Mesenchymal stem cell (in vitro differentiated cells and primary cell): ENCODE measurements at regions not wholly inside any gene's neighbourhood (a gene's known extent, or its start where the extent isn't known, plus 50 kb on each side); places are given as distances from the start of the nearest gene placed in this dataset.

Source experiments
- DNase-seq: peaks from one replicate; pipeline ENCODE4 v3.0.0-alpha.2; 2013
- H2AFZ ChIP-seq: one replicate; pipeline ENCODE4 v1.6.1; 2013; ENCODE audit warnings: low read depth, mild to moderate bottlenecking, control low read depth, inconsistent platforms, low read length, moderate library complexity
- H2AK5ac ChIP-seq: 2 replicates; pipeline ENCODE4 v1.6.1; 2013; ENCODE audit warnings: low read length, moderate library complexity, mild to moderate bottlenecking, inconsistent platforms; ENCODE audit not compliant: severe bottlenecking
- H2BK120ac ChIP-seq: one replicate; pipeline ENCODE4 v1.6.1; 2013; ENCODE audit warnings: low read depth, mild to moderate bottlenecking, inconsistent platforms, low read length, moderate library complexity
- H2BK12ac ChIP-seq, 2 experiments: one replicate each; pipeline ENCODE4 v1.6.1; 2013; ENCODE audit warnings: inconsistent platforms in 2 of 2, low read length in 2 of 2, mild to moderate bottlenecking in 2 of 2, moderate library complexity in 2 of 2, control low read depth in 1 of 2
- H2BK15ac ChIP-seq: one replicate; pipeline ENCODE4 v1.6.1; 2013; ENCODE audit warnings: mild to moderate bottlenecking, low read depth, inconsistent platforms; ENCODE audit not compliant: poor library complexity, severe bottlenecking
- H2BK5ac ChIP-seq: 2 replicates; pipeline ENCODE4 v1.6.1; 2013; ENCODE audit warnings: low read depth, mild to moderate bottlenecking, low read length, control low read depth, inconsistent platforms; ENCODE audit not compliant: poor library complexity, severe bottlenecking
- H3K14ac ChIP-seq, 2 experiments: one replicate each; pipeline ENCODE4 v1.6.1; 2013; ENCODE audit warnings: inconsistent platforms in 2 of 2, low read length in 2 of 2, control low read depth in 1 of 2, mild to moderate bottlenecking in 1 of 2, moderate library complexity in 1 of 2
- H3K18ac ChIP-seq, 2 experiments: one replicate each; pipeline ENCODE4 v1.6.1; 2013; ENCODE audit warnings: inconsistent platforms in 2 of 2, low read length in 2 of 2, control low read depth in 1 of 2, low read depth in 1 of 2, mild to moderate bottlenecking in 1 of 2
- H3K23ac ChIP-seq, 2 experiments: one replicate each; pipeline ENCODE4 v1.6.1; 2013; ENCODE audit warnings: inconsistent platforms in 2 of 2, low read length in 2 of 2, mild to moderate bottlenecking in 2 of 2, moderate library complexity in 2 of 2, control low read depth in 1 of 2
- H3K27ac ChIP-seq: 2 replicates; pipeline ENCODE4 v1.5.1; 2013; ENCODE audit warnings: mild to moderate bottlenecking, moderate library complexity, low read length, control low read depth, inconsistent platforms; ENCODE audit not compliant: poor library complexity, severe bottlenecking
- H3K27me3 ChIP-seq, 2 experiments: 2 replicates each; pipeline versions ENCODE4 v1.6.1 to v1.7.0; 2013; ENCODE audit warnings: low read length in 2 of 2, mild to moderate bottlenecking in 2 of 2, moderate library complexity in 2 of 2, control low read depth in 1 of 2, inconsistent platforms in 1 of 2; ENCODE audit not compliant: control insufficient read depth in 1 of 2, insufficient read depth in 1 of 2
- H3K36me3 ChIP-seq, 2 experiments: 2 replicates each; pipeline versions ENCODE4 v1.6.1 to v1.7.0; 2013; ENCODE audit warnings: low read length in 2 of 2, control low read depth in 1 of 2, inconsistent platforms in 1 of 2, low read depth in 1 of 2, mild to moderate bottlenecking in 1 of 2; ENCODE audit not compliant: insufficient read depth in 2 of 2, control insufficient read depth in 1 of 2
- H3K4ac ChIP-seq, 2 experiments: one replicate each; pipeline ENCODE4 v1.6.1; 2013; ENCODE audit warnings: inconsistent platforms in 2 of 2, low read length in 2 of 2, mild to moderate bottlenecking in 2 of 2, moderate library complexity in 2 of 2, control low read depth in 1 of 2, low read depth in 1 of 2
- H3K4me1 ChIP-seq: 2 replicates; pipeline ENCODE4 v1.6.1; 2013; ENCODE audit warnings: low read depth, low read length, control low read depth; ENCODE audit not compliant: control insufficient read depth, insufficient read depth
- H3K4me2 ChIP-seq: 2 replicates; pipeline ENCODE4 v1.6.1; 2013; ENCODE audit warnings: low read length, mild to moderate bottlenecking, inconsistent platforms; ENCODE audit not compliant: poor library complexity, severe bottlenecking
- H3K4me3 ChIP-seq, 2 experiments: 2 replicates each; pipeline versions ENCODE4 v1.5.1 to v1.7.0; 2013; ENCODE audit warnings: low read length in 2 of 2, mild to moderate bottlenecking in 2 of 2, control low read depth in 1 of 2, low read depth in 1 of 2; ENCODE audit not compliant: insufficient read depth in 1 of 2
- H3K79me1 ChIP-seq: replicated peaks from 2 replicates; pipeline ENCODE4 v1.6.1; 2013; ENCODE audit warnings: mild to moderate bottlenecking, control low read depth, low read length, inconsistent platforms; ENCODE audit not compliant: poor library complexity, severe bottlenecking
- H3K9ac ChIP-seq: 2 replicates; pipeline ENCODE4 v1.7.0; 2013; ENCODE audit warnings: mild to moderate bottlenecking, low read length, moderate library complexity
- H3K9me3 ChIP-seq: 2 replicates; pipeline ENCODE4 v1.7.0; 2013; ENCODE audit warnings: mild to moderate bottlenecking, low read length; ENCODE audit not compliant: control insufficient read depth
- H4K8ac ChIP-seq: one replicate; pipeline ENCODE4 v1.6.1; 2013; ENCODE audit warnings: inconsistent platforms, mild to moderate bottlenecking, low read length, moderate library complexity
- H4K91ac ChIP-seq: one replicate; pipeline ENCODE4 v1.6.1; 2013; ENCODE audit warnings: mild to moderate bottlenecking, low read length, inconsistent platforms
- WGBS: methylation state at CpG from one replicate; pipeline ENCODE4 v1.1.7; 2013; ENCODE audit warnings: mixed read lengths; 5-methylcytosine and 5-hydroxymethylcytosine counted together

DNA sequence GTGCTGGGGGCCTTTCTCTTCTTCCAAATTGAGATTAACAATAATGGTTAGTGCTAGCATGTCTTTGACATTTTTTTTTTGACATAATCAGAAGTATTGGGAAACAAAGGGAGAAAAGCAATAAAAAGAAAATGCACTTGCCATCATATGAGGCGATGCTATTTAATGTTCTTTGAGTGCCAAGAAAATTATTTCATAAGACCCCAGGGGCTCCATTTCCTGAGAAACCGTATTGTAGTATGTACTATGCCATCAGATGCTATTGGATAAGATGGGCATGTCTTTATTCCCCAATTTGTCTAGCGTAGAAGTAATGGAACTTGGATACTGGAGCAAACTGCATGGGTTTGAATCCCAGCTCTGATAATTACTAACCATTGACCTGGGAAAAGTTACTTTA, 408.9 kb downstream of the ADRA2A start:
- no peaks in the 10 kb centered on the region for H3K4me1 ChIP-seq
- no peak overlapping the region for H2BK120ac ChIP-seq
- no peak overlapping the region for H4K91ac ChIP-seq
- no peaks in the 10 kb centered on the region for H3K36me3 ChIP-seq
- H3K23ac ChIP-seq: no peak overlapping the region
- no peak overlapping the region for H3K4me3 ChIP-seq
- H3K27ac ChIP-seq: no peak overlapping the region
- H2BK15ac ChIP-seq: no peak overlapping the region
- no peak overlapping the region for H2AK5ac ChIP-seq
- peaks cover 28% of the 10 kb centered on the region for H3K9me3 ChIP-seq
- no peak overlapping the region for H2BK12ac ChIP-seq
- no peak overlapping the region for H3K4ac ChIP-seq
- no peaks in the 10 kb centered on the region for H3K27me3 ChIP-seq
- WGBS: 82% methylated on average over 3 of the region's 3 CpGs
- H3K9ac ChIP-seq: no peak overlapping the region
- DNase-seq: no peak
- no peak overlapping the region for H3K14ac ChIP-seq
- no peak overlapping the region for H3K18ac ChIP-seq
- no peak overlapping the region for H2BK5ac ChIP-seq
- H4K8ac ChIP-seq: no peak overlapping the region
- no peaks in the 10 kb centered on the region for H3K79me1 ChIP-seq
- H3K4me2 ChIP-seq: no peak overlapping the region
- no peak overlapping the region for H2AFZ ChIP-seq

DNA sequence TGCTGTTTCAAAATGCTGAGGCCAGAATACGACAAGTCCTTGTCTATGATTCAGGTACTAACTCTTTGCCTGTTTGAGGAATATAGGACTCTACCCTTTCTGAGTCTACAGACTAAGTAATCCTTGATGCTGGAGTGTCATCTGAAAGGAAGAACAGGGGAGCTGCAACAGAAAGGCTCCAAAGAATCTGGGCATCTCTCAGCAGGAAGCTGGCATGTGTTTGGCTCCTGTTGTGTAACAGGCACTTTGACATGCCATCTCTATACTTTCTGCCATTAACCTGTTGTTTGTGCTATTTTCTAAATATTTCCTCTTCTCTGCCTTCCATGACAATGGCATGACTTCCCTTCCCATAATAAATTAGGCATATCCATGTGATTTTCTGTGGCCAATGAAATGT, 409.5 kb downstream of the ADRA2A start:
- Histone ChIP-seq H4K91ac (no peak overlapping the region), H3K18ac (no peak overlapping the region), H3K4me3 (no peak overlapping the region), H2BK5ac (no peak overlapping the region), H3K4me2 (no peak overlapping the region), H3K4me1 (no peaks in the 10 kb centered on the region), H4K8ac (no peak overlapping the region), H3K9me3 (peaks cover 34% of the 10 kb centered on the region), H3K36me3 (no peaks in the 10 kb centered on the region), H2BK12ac (no peak overlapping the region), H3K27ac (no peak overlapping the region), H3K27me3 (no peaks in the 10 kb centered on the region), H3K23ac (no peak overlapping the region), H2BK15ac (no peak overlapping the region), H2BK120ac (no peak overlapping the region), H2AK5ac (no peak overlapping the region), H3K79me1 (no peaks in the 10 kb centered on the region), H3K4ac (no peak overlapping the region), H2AFZ (no peak overlapping the region), H3K9ac (no peak overlapping the region), H3K14ac (no peak overlapping the region)
- DNase-seq: no peak
- WGBS: 60% methylated on average over 1 of the region's 1 CpG

- no peak overlapping the region for H4K91ac ChIP-seq
- H3K4me1 ChIP-seq: no peaks in the 10 kb centered on the region
- H3K9me3 ChIP-seq: peaks cover 55% of the 10 kb centered on the region
- no peak for DNase-seq
- H3K4me3 ChIP-seq: no peak overlapping the region
- no peak overlapping the region for H2AK5ac ChIP-seq
- H3K79me1 ChIP-seq: no peaks in the 10 kb centered on the region
- H3K4ac ChIP-seq: no peak overlapping the region
- H4K8ac ChIP-seq: no peak overlapping the region
- no peak overlapping the region for H3K27ac ChIP-seq
- no peak overlapping the region for H2BK120ac ChIP-seq
- H3K27me3 ChIP-seq: no peaks in the 10 kb centered on the region
- H2AFZ ChIP-seq: no peak overlapping the region
- 4% methylated on average over 2 of the region's 2 CpGs for WGBS
- no peak overlapping the region for H3K18ac ChIP-seq
- no peak overlapping the region for H3K23ac ChIP-seq
- no peak overlapping the region for H3K9ac ChIP-seq
- H3K4me2 ChIP-seq: no peak overlapping the region
- no peak overlapping the region for H2BK12ac ChIP-seq
- H2BK15ac ChIP-seq: no peak overlapping the region
- no peak overlapping the region for H2BK5ac ChIP-seq
- H3K36me3 ChIP-seq: no peaks in the 10 kb centered on the region
- H3K14ac ChIP-seq: no peak overlapping the region
These were observed 411.8 kb downstream of the ADRA2A start for GRCh38 chr10:111488668-111489067.

DNA sequence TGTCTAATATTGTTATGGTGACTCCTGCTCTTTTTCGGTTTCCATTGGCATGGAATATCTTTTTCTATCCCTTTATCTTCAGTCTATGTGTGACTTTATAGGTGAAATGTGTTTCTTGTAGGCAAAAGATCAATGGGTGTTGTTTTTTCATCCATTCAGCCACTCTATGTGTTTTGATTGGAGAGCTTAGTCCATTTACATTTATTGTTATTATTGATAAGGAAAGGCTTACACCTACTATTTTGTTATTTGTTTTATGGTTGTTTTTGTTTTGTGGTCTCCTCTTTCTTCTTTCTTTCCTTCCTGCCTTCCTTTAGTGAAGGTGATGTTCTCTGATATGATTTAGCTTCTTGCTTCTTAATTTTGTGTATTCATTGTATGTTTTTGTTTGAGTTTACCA, 414.3 kb downstream of the ADRA2A start:
- no peak overlapping the region for H3K4ac ChIP-seq
- H3K4me3 ChIP-seq: peak overlapping the region in 1 of 2 experiments; percentile 19
- DNase-seq: no peak
- H3K9ac ChIP-seq: no peak overlapping the region
- no peak overlapping the region for H4K8ac ChIP-seq
- no peak overlapping the region for H4K91ac ChIP-seq
- no peak overlapping the region for H2BK5ac ChIP-seq
- no peaks in the 10 kb centered on the region for H3K4me1 ChIP-seq
- H2BK15ac ChIP-seq: no peak overlapping the region
- no peak overlapping the region for H2AK5ac ChIP-seq
- H3K27ac ChIP-seq: no peak overlapping the region
- no peak overlapping the region for H3K18ac ChIP-seq
- no peaks in the 10 kb centered on the region for H3K27me3 ChIP-seq
- no peak overlapping the region for H3K14ac ChIP-seq
- no peaks in the 10 kb centered on the region for H3K36me3 ChIP-seq
- no CpG with 5 or more reads among the region's 1 CpG for WGBS
- H3K9me3 ChIP-seq: peaks cover 57% of the 10 kb centered on the region
- H3K23ac ChIP-seq: no peak overlapping the region
- H2AFZ ChIP-seq: no peak overlapping the region
- no peak overlapping the region for H2BK120ac ChIP-seq
- no peaks in the 10 kb centered on the region for H3K79me1 ChIP-seq
- H2BK12ac ChIP-seq: no peak overlapping the region
- no peak overlapping the region for H3K4me2 ChIP-seq
